H1 (cell line): ENCODE measurements at regions not wholly inside any gene's neighbourhood (a gene's known extent, or its start where the extent isn't known, plus 50 kb on each side); places are given as distances from the start of the nearest gene placed in this dataset.

Experiments
- CTCF ChIA-PET: fragments of 300-600 bp; sonication (Branson Sonifier 250); formaldehyde crosslinking; loops from one replicate; lab custom pipeline; 2021; ENCODE audit not compliant: partially characterized antibody; lab: Charles Lee
- POLR2A ChIA-PET: fragments of 300-600 bp; sonication (Branson Sonifier 250); formaldehyde crosslinking; loops from one replicate; lab custom pipeline; 2021; ENCODE audit warnings: inconsistent platforms; ENCODE audit not compliant: partially characterized antibody; lab: Charles Lee
- DNase-seq, 2 experiments: peaks; one replicate each; pipeline versions ENCODE4 v3.0.0 to v3.0.0-alpha.2; 2010 to 2022; ENCODE audit warnings: low spot score in 2 of 2, low read depth in 1 of 2, mixed read lengths in 1 of 2
- FAIRE-seq: peaks from 2 replicates; lab custom pipeline; 2011; peaks lifted over from hg19 to GRCh38; lab: Jason Lieb, UNC
- H2AFZ ChIP-seq: 2 replicates; pipeline ENCODE4 v1.8.1; 2012; ENCODE audit warnings: low read length, inconsistent platforms
- H2AK5ac ChIP-seq: 2 replicates; pipeline ENCODE4 v1.6.1; 2013; ENCODE audit warnings: low read depth, low read length
- H2BK120ac ChIP-seq: replicated peaks from 2 replicates; pipeline ENCODE3; 2013; ENCODE audit warnings: low read depth, low read length, inconsistent platforms
- H2BK12ac ChIP-seq: 2 replicates; pipeline ENCODE4 v1.6.1; 2013; ENCODE audit warnings: low read depth, low read length
- H2BK15ac ChIP-seq: 2 replicates; pipeline ENCODE4 v1.6.1; 2013; ENCODE audit warnings: low read length
- H2BK20ac ChIP-seq: 2 replicates; pipeline ENCODE4 v1.6.1; 2013; ENCODE audit warnings: low read length
- H2BK5ac ChIP-seq: 2 replicates; pipeline ENCODE4 v1.6.1; 2013; ENCODE audit warnings: low read depth, low read length
- H3K14ac ChIP-seq: 2 replicates; pipeline ENCODE4 v1.6.1; 2013; ENCODE audit warnings: inconsistent platforms; ENCODE audit not compliant: insufficient read length
- H3K18ac ChIP-seq: 2 replicates; pipeline ENCODE4 v1.6.1; 2013; ENCODE audit warnings: low read length; ENCODE audit errors: extremely low read depth
- H3K23ac ChIP-seq: 2 replicates; pipeline ENCODE4 v1.6.1; 2013; ENCODE audit warnings: inconsistent platforms; ENCODE audit not compliant: insufficient read length
- H3K23me2 ChIP-seq: 2 replicates; pipeline ENCODE4 v1.6.1; 2013; ENCODE audit warnings: low read depth, low read length
- H3K27ac ChIP-seq: 2 replicates; pipeline ENCODE4 v1.6.1; 2011; ENCODE audit warnings: low read depth, low read length, inconsistent platforms
- H3K27me3 ChIP-seq, 4 experiments: replicated peaks in 1 of 4; 1 replicate in 1 of 4; 2 replicates in 3 of 4; pipeline versions ENCODE4 v1.6.1 to v1.8.1; 2011 to 2013; ENCODE audit warnings: low read length in 3 of 4, mild to moderate bottlenecking in 3 of 4, inconsistent platforms in 2 of 4, mixed read lengths in 2 of 4, moderate library complexity in 1 of 4; ENCODE audit not compliant: control insufficient read depth in 3 of 4, insufficient read depth in 3 of 4; ENCODE audit errors: extremely low read depth in 1 of 4
- H3K36me3 ChIP-seq, 4 experiments: 2 replicates each; pipeline versions ENCODE4 v1.6.1 to v1.8.1; 2011 to 2013; ENCODE audit warnings: mild to moderate bottlenecking in 4 of 4, low read length in 3 of 4, moderate library complexity in 2 of 4, control low read depth in 1 of 4, inconsistent platforms in 1 of 4; ENCODE audit not compliant: insufficient read depth in 4 of 4, control insufficient read depth in 2 of 4
- H3K4ac ChIP-seq: replicated peaks from 2 replicates; pipeline ENCODE3; 2013; ENCODE audit warnings: low read length, low read depth, mixed read lengths, inconsistent platforms; ENCODE audit not compliant: insufficient read length
- H3K4me1 ChIP-seq, 4 experiments: replicated peaks in 1 of 4; 1 replicate in 1 of 4; 2 replicates in 3 of 4; pipeline versions ENCODE4 v1.6.1 to v1.8.1; 2011 to 2013; ENCODE audit warnings: low read length in 3 of 4, inconsistent platforms in 2 of 4, mixed read lengths in 1 of 4; ENCODE audit not compliant: insufficient read depth in 4 of 4, control insufficient read depth in 3 of 4
- H3K4me2 ChIP-seq, 2 experiments: 2 replicates each; pipeline versions ENCODE4 v1.6.1 to v1.8.1; 2011 to 2013; ENCODE audit warnings: low read depth in 2 of 2, low read length in 2 of 2, control low read depth in 1 of 2, inconsistent platforms in 1 of 2, mild to moderate bottlenecking in 1 of 2; ENCODE audit not compliant: insufficient read depth in 1 of 2
- H3K4me3 ChIP-seq, 4 experiments: fragments of 200-600, 300-600 bp in 1 of 4; sonication (generic), shearing (Covaris generic), sonication (Bioruptor Twin) in 1 of 4; 2 replicates each; pipeline versions ENCODE4 v1.5.1 to v1.8.1; 2011 to 2016; ENCODE audit warnings: low read length in 4 of 4, low read depth in 3 of 4, control low read depth in 2 of 4, inconsistent platforms in 2 of 4, mild to moderate bottlenecking in 2 of 4, mixed read lengths in 1 of 4, moderate library complexity in 1 of 4; ENCODE audit not compliant: insufficient read depth in 2 of 4; ENCODE audit errors: extremely low read depth in 1 of 4
- H3K56ac ChIP-seq: replicated peaks from 2 replicates; pipeline ENCODE3; 2013; ENCODE audit warnings: low read depth, mild to moderate bottlenecking, mixed read lengths, low read length, inconsistent platforms; ENCODE audit not compliant: insufficient read length
- H3K79me1 ChIP-seq: 2 replicates; pipeline ENCODE4 v1.6.1; 2013; ENCODE audit warnings: low read depth, low read length, control low read depth
- H3K79me2 ChIP-seq, 2 experiments: 2 replicates each; pipeline versions ENCODE4 v1.6.1 to v1.8.1; 2012 to 2013; ENCODE audit warnings: low read length in 2 of 2, mild to moderate bottlenecking in 2 of 2, inconsistent platforms in 1 of 2; ENCODE audit not compliant: insufficient read depth in 2 of 2, control insufficient read depth in 1 of 2
- H3K9ac ChIP-seq, 4 experiments: replicated peaks in 1 of 4; 1 replicate in 1 of 4; 2 replicates in 3 of 4; pipeline versions ENCODE4 v1.6.1 to v1.8.1; 2011 to 2013; ENCODE audit warnings: low read depth in 3 of 4, low read length in 3 of 4, control low read depth in 2 of 4, mild to moderate bottlenecking in 2 of 4, moderate library complexity in 2 of 4, inconsistent platforms in 1 of 4; ENCODE audit errors: extremely low read depth in 1 of 4
- H3K9me3 ChIP-seq, 2 experiments: 2 replicates each; pipeline versions ENCODE4 v1.6.1 to v1.8.1; 2012 to 2013; ENCODE audit warnings: mild to moderate bottlenecking in 2 of 2, moderate library complexity in 2 of 2, control low read depth in 1 of 2, inconsistent platforms in 1 of 2, low read depth in 1 of 2, low read length in 1 of 2, mixed read lengths in 1 of 2; ENCODE audit not compliant: insufficient read depth in 2 of 2
- H4K20me1 ChIP-seq, 2 experiments: replicated peaks in 1 of 2; 2 replicates each; pipeline versions ENCODE3 to v1.8.1; 2011 to 2013; ENCODE audit warnings: inconsistent platforms in 2 of 2, low read length in 2 of 2, mild to moderate bottlenecking in 1 of 2; ENCODE audit not compliant: insufficient read depth in 2 of 2, control insufficient read depth in 1 of 2
- H4K5ac ChIP-seq: 2 replicates; pipeline ENCODE4 v1.6.1; 2013; ENCODE audit warnings: low read length, low read depth, mixed read lengths, inconsistent platforms; ENCODE audit not compliant: insufficient read length
- H4K8ac ChIP-seq: 2 replicates; pipeline ENCODE4 v1.8.0; 2013; ENCODE audit warnings: mild to moderate bottlenecking, moderate library complexity, low read length, inconsistent platforms; ENCODE audit not compliant: insufficient read depth; ENCODE audit errors: extremely low read depth
- H4K91ac ChIP-seq: replicated peaks from 2 replicates; pipeline ENCODE3; 2013; ENCODE audit warnings: low read length, mixed read lengths, inconsistent platforms; ENCODE audit not compliant: insufficient read length
- ASH2L ChIP-seq: fragments of 200-600, 300-600 bp; sonication (generic); IDR thresholded peaks from one replicate; pipeline ENCODE4 v1.7.1; 2017; ENCODE audit warnings: low read length
- BCL11A ChIP-seq, 2 experiments: IDR thresholded peaks; one replicate each; pipeline ENCODE4 v1.6.1; 2011; ENCODE audit warnings: low read depth in 2 of 2, low read length in 2 of 2, mild to moderate bottlenecking in 2 of 2
- CHD1 ChIP-seq: IDR thresholded peaks from 2 replicates; pipeline ENCODE4 v1.6.1; 2012; ENCODE audit warnings: low read depth, low read length, improper control_type of control experiment
- CHD2 ChIP-seq: IDR thresholded peaks from 2 replicates; pipeline ENCODE4 v1.6.1; 2012; ENCODE audit warnings: low read length, improper control_type of control experiment
- JUN ChIP-seq: IDR thresholded peaks from 2 replicates; pipeline ENCODE4 v1.6.1; 2011; ENCODE audit warnings: low read depth, mild to moderate bottlenecking, improper control_type of control experiment, low read length
- KDM1A ChIP-seq: fragments of 200-600, 300-600 bp; sonication (generic); IDR thresholded peaks from 2 replicates; pipeline ENCODE4 v1.7.1; 2016; ENCODE audit warnings: mild to moderate bottlenecking, low read length, borderline replicate concordance
- KDM5A ChIP-seq: fragments of 200-600 bp; IDR thresholded peaks from 2 replicates; pipeline ENCODE4 v1.7.1; 2012; ENCODE audit warnings: mild to moderate bottlenecking, low read length, inconsistent platforms, mixed read lengths
- MAX ChIP-seq: IDR thresholded peaks from 2 replicates; pipeline ENCODE4 v1.6.1; 2012; ENCODE audit warnings: inconsistent platforms
- RBBP5 ChIP-seq: IDR thresholded peaks from 2 replicates; pipeline ENCODE4 v1.7.1; 2012; ENCODE audit warnings: low read depth, mild to moderate bottlenecking, inconsistent platforms, low read length, moderate library complexity, borderline replicate concordance
- RFX5 ChIP-seq: IDR thresholded peaks from 2 replicates; pipeline ENCODE4 v1.6.1; 2011; ENCODE audit warnings: low read depth, low read length, improper control_type of control experiment, borderline replicate concordance
- SIX5 ChIP-seq: IDR thresholded peaks from 2 replicates; pipeline ENCODE4 v1.6.1; 2011; ENCODE audit warnings: mild to moderate bottlenecking, low read depth, low read length
- SUZ12 ChIP-seq: fragments of 200-600 bp; sonication (generic); IDR thresholded peaks from 2 replicates; pipeline ENCODE4 v1.6.1; 2012; ENCODE audit warnings: mild to moderate bottlenecking, inconsistent platforms, low read length, moderate library complexity, mixed read lengths
- TBP ChIP-seq: IDR thresholded peaks from 2 replicates; pipeline ENCODE4 v1.6.1; 2011; ENCODE audit warnings: low read depth, low read length, improper control_type of control experiment
- TCF12 ChIP-seq: IDR thresholded peaks from 2 replicates; pipeline ENCODE4 v1.6.1; 2011; ENCODE audit warnings: low read depth, mild to moderate bottlenecking, low read length
- USF2 ChIP-seq: IDR thresholded peaks from 2 replicates; pipeline ENCODE4 v1.6.1; 2011; ENCODE audit warnings: low read length, improper control_type of control experiment
- WGBS, 2 experiments: shearing (Covaris generic) in 1 of 2; methylation state at CpG; one replicate each; pipeline versions ENCODE4 v1.1.6 to v1.1.7; 2013 to 2015; ENCODE audit warnings: low lambda C conversion rate in 2 of 2, mixed read lengths in 2 of 2, inconsistent platforms in 1 of 2, low coverage in 1 of 2, missing lambda C conversion rate in 1 of 2; ENCODE audit not compliant: insufficient replicate concordance in 2 of 2, insufficient coverage in 1 of 2, insufficient read length in 1 of 2; ENCODE audit errors: extremely low coverage in 1 of 2, missing lambda C conversion rate in 1 of 2; 5-methylcytosine and 5-hydroxymethylcytosine counted together

GRCh38 chr6:164214066-164214465, 799.5 kb downstream of the QKI start:
- no peak overlapping the region for H3K14ac ChIP-seq
- no peaks in the 10 kb centered on the region for H4K20me1 ChIP-seq
- ChIA-PET CTCF (no interaction called here), POLR2A (no interaction called here)
- no peak overlapping the region for H2BK20ac ChIP-seq
- H2BK120ac ChIP-seq, result no peak overlapping the region
- H3K27ac ChIP-seq, result no peak overlapping the region
- H4K5ac ChIP-seq, result no peak overlapping the region
- no peak overlapping the region for H2AK5ac ChIP-seq
- H3K9me3 ChIP-seq, result peaks cover 2 to 7% of the 10 kb centered on the region in 2 experiments; a peak in 1 of 4 replicates
- H3K4me3 ChIP-seq, result no peak overlapping the region
- no peak overlapping the region for H4K91ac ChIP-seq
- H3K27me3 ChIP-seq, result no peaks in the 10 kb centered on the region
- no peak overlapping the region for H2BK12ac ChIP-seq
- 0 out of 8 replicates have a peak, but pooled peaks cover 0 to 2% (median 0%) of the 10 kb centered on the region in 4 experiments for H3K36me3 ChIP-seq
- no peak overlapping the region for H3K18ac ChIP-seq
- FAIRE-seq (no peak), DNase-seq (no peak)
- no peak overlapping the region for H3K9ac ChIP-seq
- no peaks in the 10 kb centered on the region; a peak in 1 of 7 replicates for H3K4me1 ChIP-seq
- H3K79me1 ChIP-seq, result no peaks in the 10 kb centered on the region
- H3K23ac ChIP-seq, result no peak overlapping the region
- no peaks in the 10 kb centered on the region; the same call in 1 of the 2 replicates for H3K23me2 ChIP-seq
- no peak overlapping the region for H3K4me2 ChIP-seq
- no peaks in the 10 kb centered on the region for H3K79me2 ChIP-seq
- no peak overlapping the region for H2BK5ac ChIP-seq
- H2BK15ac ChIP-seq, result no peak overlapping the region
- whole genome bisulfite sequencing, 2 experiments, result 94% methylated on average over 8 of the region's 8 CpGs; no CpG with 5 or more reads in 1 of the 2 experiments
- H4K8ac ChIP-seq, result no peak overlapping the region
- H2AFZ ChIP-seq, result no peak overlapping the region
- no peak overlapping the region for H3K56ac ChIP-seq
- H3K4ac ChIP-seq, result no peak overlapping the region
- TF ChIP-seq RBBP5, result no peak
- TF ChIP-seq ASH2L, result no peak
- no peak for TF ChIP-seq KDM5A
- no peak for TF ChIP-seq JUN
- TF ChIP-seq BCL11A (IDR thresholded peaks at IDR 0.05; ENCODE audit: low read depth in 2 of 2, low read length in 2 of 2), result no peak
- TF ChIP-seq CHD1, result no peak
- TF ChIP-seq SIX5, result no peak
- TF ChIP-seq KDM1A, result no peak
- no peak for TF ChIP-seq RFX5
- no peak for TF ChIP-seq CHD2
- no peak for TF ChIP-seq TCF12
- TF ChIP-seq SUZ12, result no peak
- TF ChIP-seq USF2, result no peak
- no peak for TF ChIP-seq TBP
- TF ChIP-seq MAX, result no peak
